ENCODE measurements at regions not wholly inside any gene's neighbourhood (a gene's known extent, or its start where the extent isn't known, plus 50 kb on each side); places are given as distances from the start of the nearest gene placed in this dataset.

- DNase-seq (ENCODE audit: low read depth) = no peak
These were observed 61.4 kb upstream of the TLE3 start for GRCh38 chr15:70159001-70159712.

GRCh38 chr15:70158309-70159000 is 60.7 kb upstream of the TLE3 start:
- no peak for DNase-seq (ENCODE audit: low read depth)

GRCh38 chr15:70156671-70157271 is 59.1 kb upstream of the TLE3 start:
- DNase-seq (ENCODE audit: low read depth) = no peak

GRCh38 chr15:70154718-70155347 is 57.1 kb upstream of the TLE3 start:
- peak; percentile 59 for DNase-seq (ENCODE audit: low read depth)

- peak; percentile 30 for DNase-seq (ENCODE audit: low read depth)
These were observed 56.4 kb upstream of the TLE3 start for GRCh38 chr15:70153921-70154717.

GRCh38 chr15:70152070-70152480 is 54.4 kb upstream of the TLE3 start:
- DNase-seq (ENCODE audit: low read depth) = peak; percentile 91

- DNase-seq (ENCODE audit: low read depth) = no peak
These were observed 53.7 kb upstream of the TLE3 start for GRCh38 chr15:70151462-70151861.

GRCh38 chr15:70151003-70151402 is 53.3 kb upstream of the TLE3 start:
- DNase-seq (ENCODE audit: low read depth) = no peak

GRCh38 chr15:70150405-70150747 is 52.7 kb upstream of the TLE3 start:
- no peak for DNase-seq (ENCODE audit: low read depth)

GRCh38 chr15:70149667-70150404 is 52.1 kb upstream of the TLE3 start:
- no peak for DNase-seq (ENCODE audit: low read depth)

- DNase-seq (ENCODE audit: low read depth) = no peak
These were observed 50.1 kb upstream of the TLE3 start for GRCh38 chr15:70147778-70148177.
